NT2/D1 (cell line): ENCODE measurements at regions not wholly inside any gene's neighbourhood (a gene's known extent, or its start where the extent isn't known, plus 50 kb on each side); places are given as distances from the start of the nearest gene placed in this dataset.

Experiments used
- SUZ12 ChIP-seq: IDR thresholded peaks from 2 replicates; pipeline ENCODE4 v1.6.1; 2011; ENCODE audit not compliant: insufficient read length, insufficient read depth; ENCODE audit errors: extremely low read depth
- ZNF274 ChIP-seq: IDR thresholded peaks from 2 replicates; pipeline ENCODE4 v1.6.1; 2011; ENCODE audit warnings: mild to moderate bottlenecking, low read depth, low read length

GRCh38 chr3:34183611-34184340 is 385.3 kb downstream of the PDCD6IP start:
- TF ChIP-seq ZNF274 = no peak
- no peak for TF ChIP-seq SUZ12
